ENCODE measurements at regions not wholly inside any gene's neighbourhood (a gene's known extent, or its start where the extent isn't known, plus 50 kb on each side); places are given as distances from the start of the nearest gene placed in this dataset.

DNA sequence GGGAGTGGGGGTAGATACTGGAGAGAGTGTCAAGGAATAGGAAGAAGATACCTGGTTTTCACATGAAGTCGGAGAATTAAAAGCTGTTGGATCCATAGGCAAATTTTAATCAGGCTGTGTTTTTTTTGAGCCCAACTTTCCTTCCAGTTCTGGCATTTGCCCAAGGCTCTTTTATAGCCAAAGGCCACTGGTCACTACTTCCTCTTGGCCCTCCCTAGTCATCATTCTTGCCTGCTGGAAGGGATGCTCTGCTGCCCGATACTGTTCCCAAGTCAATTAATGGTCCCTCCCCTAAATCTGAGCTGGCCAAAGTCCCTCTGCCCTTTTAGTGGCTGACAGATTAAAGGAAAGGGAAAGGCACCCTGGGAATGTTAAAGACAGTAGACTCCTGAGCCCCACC, 102.8 kb upstream of the ZNF648 start:
- TF ChIP-seq, protein P1, sequence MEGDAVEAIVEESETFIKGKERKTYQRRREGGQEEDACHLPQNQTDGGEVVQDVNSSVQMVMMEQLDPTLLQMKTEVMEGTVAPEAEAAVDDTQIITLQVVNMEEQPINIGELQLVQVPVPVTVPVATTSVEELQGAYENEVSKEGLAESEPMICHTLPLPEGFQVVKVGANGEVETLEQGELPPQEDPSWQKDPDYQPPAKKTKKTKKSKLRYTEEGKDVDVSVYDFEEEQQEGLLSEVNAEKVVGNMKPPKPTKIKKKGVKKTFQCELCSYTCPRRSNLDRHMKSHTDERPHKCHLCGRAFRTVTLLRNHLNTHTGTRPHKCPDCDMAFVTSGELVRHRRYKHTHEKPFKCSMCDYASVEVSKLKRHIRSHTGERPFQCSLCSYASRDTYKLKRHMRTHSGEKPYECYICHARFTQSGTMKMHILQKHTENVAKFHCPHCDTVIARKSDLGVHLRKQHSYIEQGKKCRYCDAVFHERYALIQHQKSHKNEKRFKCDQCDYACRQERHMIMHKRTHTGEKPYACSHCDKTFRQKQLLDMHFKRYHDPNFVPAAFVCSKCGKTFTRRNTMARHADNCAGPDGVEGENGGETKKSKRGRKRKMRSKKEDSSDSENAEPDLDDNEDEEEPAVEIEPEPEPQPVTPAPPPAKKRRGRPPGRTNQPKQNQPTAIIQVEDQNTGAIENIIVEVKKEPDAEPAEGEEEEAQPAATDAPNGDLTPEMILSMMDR (IDR thresholded peaks at IDR 0.05) = no peak
- TF ChIP-seq POLR2AphosphoS5 (IDR thresholded peaks at IDR 0.05) = no peak
- no peak for TF ChIP-seq POLR2A (IDR thresholded peaks at IDR 0.05)
